GM23248 (cell line): ENCODE measurements at regions not wholly inside any gene's neighbourhood (a gene's known extent, or its start where the extent isn't known, plus 50 kb on each side); places are given as distances from the start of the nearest gene placed in this dataset.

Experiments used
- DNase-seq: peaks from one replicate; pipeline ENCODE4 v3.0.0-alpha.2; 2015
- H2AFZ ChIP-seq: fragments of 200-600 bp; sonication (generic); 2 replicates; pipeline ENCODE4 v1.6.1; 2016; ENCODE audit warnings: antibody characterized with exemption
- H3F3A ChIP-seq: fragments of 200-600 bp; sonication (generic); 2 replicates; pipeline ENCODE4 v1.6.1; 2016; ENCODE audit warnings: mild to moderate bottlenecking, antibody characterized with exemption, mixed run types; ENCODE audit not compliant: insufficient read depth
- H3K27ac ChIP-seq: fragments of 200-600 bp; sonication (generic); 2 replicates; pipeline ENCODE4 v1.5.1; 2016; ENCODE audit warnings: mild to moderate bottlenecking
- H3K27me3 ChIP-seq: fragments of 200-600 bp; sonication (generic); replicated peaks from 2 replicates; pipeline ENCODE4 v1.6.1; 2016; ENCODE audit warnings: mild to moderate bottlenecking; ENCODE audit not compliant: insufficient read depth
- H3K36me3 ChIP-seq: fragments of 200-600 bp; sonication (generic); 2 replicates; pipeline ENCODE4 v1.6.1; 2016; ENCODE audit warnings: low read depth, mild to moderate bottlenecking
- H3K4me1 ChIP-seq: fragments of 200-600 bp; sonication (generic); 2 replicates; pipeline ENCODE4 v1.6.1; 2016; ENCODE audit warnings: mild to moderate bottlenecking; ENCODE audit not compliant: insufficient read depth
- H3K4me2 ChIP-seq: fragments of 200-600 bp; sonication (generic); one replicate; pipeline ENCODE4 v1.6.1; 2016; ENCODE audit warnings: mild to moderate bottlenecking; ENCODE audit not compliant: unreplicated experiment
- H3K4me3 ChIP-seq: fragments of 200-600 bp; sonication (generic); 2 replicates; pipeline ENCODE4 v1.5.1; 2016; ENCODE audit warnings: mild to moderate bottlenecking
- H3K79me2 ChIP-seq: fragments of 200-600 bp; sonication (generic); 2 replicates; pipeline ENCODE4 v1.6.1; 2016; ENCODE audit warnings: mild to moderate bottlenecking; ENCODE audit not compliant: insufficient read depth
- H3K9ac ChIP-seq: fragments of 200-600 bp; sonication (generic); 2 replicates; pipeline ENCODE4 v1.6.1; 2016; ENCODE audit warnings: mild to moderate bottlenecking
- H3K9me2 ChIP-seq: fragments of 200-600 bp; sonication (generic); 2 replicates; pipeline ENCODE4 v1.6.1; 2016; ENCODE audit warnings: mixed run types, mild to moderate bottlenecking, moderate library complexity; ENCODE audit not compliant: insufficient read depth
- H3K9me3 ChIP-seq: fragments of 200-600 bp; sonication (generic); one replicate; pipeline ENCODE4 v1.6.1; 2017; ENCODE audit warnings: low read depth
- H4K20me1 ChIP-seq: fragments of 200-600 bp; sonication (generic); 2 replicates; pipeline ENCODE4 v1.6.0; 2016; ENCODE audit not compliant: insufficient read depth
- EZH2 ChIP-seq: fragments of 200-600 bp; sonication (generic); IDR thresholded peaks from 2 replicates; pipeline ENCODE4 v1.6.1; 2018; ENCODE audit warnings: antibody characterized with exemption, mild to moderate bottlenecking; ENCODE audit not compliant: insufficient read depth, poor library complexity, severe bottlenecking
- EZH2phosphoT487 ChIP-seq: fragments of 200-600 bp; sonication (generic); IDR thresholded peaks from 2 replicates; pipeline ENCODE4 v1.6.1; 2018; ENCODE audit warnings: antibody characterized with exemption, moderate library complexity, mild to moderate bottlenecking, low read depth; ENCODE audit not compliant: insufficient read depth
- WGBS, 2 experiments: methylation state at CpG; one replicate each; pipeline ENCODE4 v1.1.6; 2015 to 2017; ENCODE audit warnings: low lambda C conversion rate in 2 of 2, low coverage in 1 of 2; ENCODE audit errors: missing lambda C conversion rate in 2 of 2; 5-methylcytosine and 5-hydroxymethylcytosine counted together
- in situ Hi-C: fragments of 300-500 bp; cut with MboI; formaldehyde crosslinking; loops from 2 replicates; pipeline ENCODE4 v1.15.0; 2020

- Histone ChIP-seq H3K9ac (no peak overlapping the region), H4K20me1 (no peaks in the 10 kb centered on the region), H3K4me2 (no peak overlapping the region), H3K36me3 (no peaks in the 10 kb centered on the region), H3K79me2 (no peaks in the 10 kb centered on the region), H3K9me2 (no peaks in the 10 kb centered on the region), H3K27ac (no peak overlapping the region), H3K9me3 (no peaks in the 10 kb centered on the region), H3K27me3 (peaks cover 17% of the 10 kb centered on the region), H2AFZ (no peak overlapping the region), H3K4me1 (no peaks in the 10 kb centered on the region), H3F3A (no peaks in the 10 kb centered on the region), H3K4me3 (no peak overlapping the region)
- TF ChIP-seq EZH2 (no peak), EZH2phosphoT487 (no peak)
- no peak for DNase-seq
- WGBS, 2 experiments = 40 to 46% methylated on average over 8 of the region's 8 CpGs
- in situ Hi-C loops = no loop called here
Observed at GRCh38 chr15:77797270-77797669, 164.6 kb upstream of the LINGO1 start.

DNA sequence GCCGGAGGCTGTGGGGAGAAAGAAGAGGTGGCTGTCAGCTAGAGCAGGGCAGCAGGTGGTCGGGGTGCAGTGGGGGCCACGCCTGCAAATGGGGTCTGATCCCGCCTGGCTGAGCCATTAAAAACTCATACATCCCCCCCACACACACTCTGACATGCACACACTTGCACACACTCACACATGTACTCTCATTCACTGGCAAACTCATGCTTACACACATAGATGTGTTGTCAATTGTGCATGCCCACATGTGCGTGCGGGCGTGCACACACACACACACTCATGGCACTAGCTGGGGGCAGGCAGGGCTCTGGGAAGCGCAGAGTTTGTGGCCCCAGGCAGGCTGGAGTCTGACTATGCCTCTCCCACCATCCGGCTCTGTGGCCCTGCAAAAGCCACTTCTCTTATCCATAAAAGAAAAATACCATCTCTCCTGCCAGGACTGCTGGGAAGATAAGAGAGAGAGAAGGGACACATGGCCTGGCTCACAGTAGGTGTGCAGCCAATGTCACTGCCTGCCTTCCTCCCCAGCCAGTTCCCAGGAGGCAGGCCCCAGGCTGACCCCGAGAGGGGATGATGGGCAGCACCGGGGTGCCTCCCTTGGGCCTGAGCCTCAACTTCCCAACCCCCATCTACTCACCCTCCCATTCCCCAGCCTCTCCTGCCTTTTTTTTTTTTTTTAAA, 163.5 kb upstream of the LINGO1 start:
- Histone ChIP-seq H3K9me3 (no peaks in the 10 kb centered on the region), H4K20me1 (no peaks in the 10 kb centered on the region), H2AFZ (no peak overlapping the region), H3K4me1 (no peaks in the 10 kb centered on the region), H3K9ac (no peak overlapping the region), H3K27me3 (peaks cover 17% of the 10 kb centered on the region), H3K36me3 (no peaks in the 10 kb centered on the region), H3K9me2 (no peaks in the 10 kb centered on the region), H3K79me2 (no peaks in the 10 kb centered on the region), H3K4me2 (no peak overlapping the region), H3K4me3 (no peak overlapping the region), H3K27ac (no peak overlapping the region), H3F3A (no peaks in the 10 kb centered on the region)
- no peak for DNase-seq
- 41 to 44% methylated on average over 11 of the region's 11 CpGs for WGBS, 2 experiments
- in situ Hi-C loops = no loop called here
- TF ChIP-seq EZH2phosphoT487 = no peak

- Histone ChIP-seq H3K9me3 (no peaks in the 10 kb centered on the region), H3K4me1 (no peaks in the 10 kb centered on the region), H3K4me3 (no peak overlapping the region), H3K36me3 (no peaks in the 10 kb centered on the region), H3K9me2 (no peaks in the 10 kb centered on the region), H2AFZ (no peak overlapping the region), H3F3A (no peaks in the 10 kb centered on the region), H3K79me2 (no peaks in the 10 kb centered on the region), H3K9ac (no peak overlapping the region), H3K4me2 (no peak overlapping the region), H3K27ac (no peak overlapping the region), H3K27me3 (peaks cover 15% of the 10 kb centered on the region), H4K20me1 (no peaks in the 10 kb centered on the region)
- no peak for DNase-seq
- WGBS, 2 experiments = 59 to 63% methylated on average over 10 of the region's 10 CpGs
- TF ChIP-seq EZH2phosphoT487 = no peak
- no peak for TF ChIP-seq EZH2
- in situ Hi-C loops = no loop called here
Observed at GRCh38 chr15:77795446-77795845, 162.7 kb upstream of the LINGO1 start.

GRCh38 chr15:77791941-77792340, 159.2 kb upstream of the LINGO1 start:
- in situ Hi-C loops = no loop called here
- no peak overlapping the region for H2AFZ ChIP-seq
- peaks cover 18% of the 10 kb centered on the region for H3K27me3 ChIP-seq

DNA sequence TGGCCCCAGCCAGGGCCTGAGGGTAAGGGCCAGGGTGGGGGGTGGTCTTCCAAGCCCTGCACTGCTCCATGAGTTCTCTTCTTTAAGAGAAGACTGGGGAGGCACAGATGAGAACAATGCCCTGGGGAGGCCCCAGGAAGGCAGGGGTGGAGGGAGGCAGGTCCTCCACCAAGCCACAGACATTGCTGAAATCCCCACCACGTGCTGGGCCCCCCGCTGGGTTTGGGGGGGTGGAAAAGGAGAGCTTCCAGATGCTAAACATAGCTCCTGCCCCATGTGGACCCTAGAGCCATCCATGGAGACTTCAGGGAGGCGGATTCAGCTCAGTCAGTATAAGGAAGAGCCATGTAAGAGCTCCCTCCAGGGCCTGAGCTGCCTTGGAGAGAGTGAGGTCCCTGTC, 157.8 kb upstream of the LINGO1 start:
- H3F3A ChIP-seq = no peaks in the 10 kb centered on the region
- H3K27ac ChIP-seq = no peak overlapping the region
- 3 to 5% methylated on average over 3 of the region's 3 CpGs for WGBS, 2 experiments
- no peaks in the 10 kb centered on the region for H3K9me2 ChIP-seq
- in situ Hi-C loops = no loop called here
- H3K4me3 ChIP-seq = no peak overlapping the region
- H2AFZ ChIP-seq = no peak overlapping the region
- no peaks in the 10 kb centered on the region for H3K9me3 ChIP-seq
- H3K36me3 ChIP-seq = no peaks in the 10 kb centered on the region
- no peaks in the 10 kb centered on the region for H3K4me1 ChIP-seq
- H3K27me3 ChIP-seq = peaks cover 15% of the 10 kb centered on the region; the same call in 1 of the 2 replicates
- TF ChIP-seq EZH2phosphoT487 (no peak), EZH2 (no peak)
- no peaks in the 10 kb centered on the region for H4K20me1 ChIP-seq
- no peak overlapping the region for H3K9ac ChIP-seq
- H3K79me2 ChIP-seq = no peaks in the 10 kb centered on the region
- DNase-seq = no peak
- no peak overlapping the region for H3K4me2 ChIP-seq

More at GRCh38 chr15:77791941-77792340, 159.2 kb upstream of the LINGO1 start:
- Histone ChIP-seq H3K4me2 (no peak overlapping the region), H3K9me3 (no peaks in the 10 kb centered on the region), H3F3A (no peaks in the 10 kb centered on the region), H3K4me3 (no peak overlapping the region), H3K4me1 (no peaks in the 10 kb centered on the region), H3K79me2 (no peaks in the 10 kb centered on the region), H3K27ac (no peak overlapping the region), H3K36me3 (no peaks in the 10 kb centered on the region), H3K9ac (no peak overlapping the region), H3K9me2 (no peaks in the 10 kb centered on the region), H4K20me1 (no peaks in the 10 kb centered on the region)
- WGBS, 2 experiments = 4 to 9% methylated on average over 6 to 9 of the region's 9 CpGs
- no peak for DNase-seq
- TF ChIP-seq EZH2 (no peak), EZH2phosphoT487 (no peak)
